ENCODE measurements at regions not wholly inside any gene's neighbourhood (a gene's known extent, or its start where the extent isn't known, plus 50 kb on each side); places are given as distances from the start of the nearest gene placed in this dataset.

- Histone ChIP-seq H3K9me1 (ENCODE audit: control insufficient read depth, insufficient read depth, low read length) (no peaks in the 10 kb centered on the region), H3K9ac (ENCODE audit: insufficient read depth in 1 of 2, low read depth in 2 of 2, low read length in 2 of 2) (no peak overlapping the region), H2AFZ (ENCODE audit: low read depth, low read length) (no peak overlapping the region), H3K4me3 (no peak overlapping the region), H3K4me1 (replicated peaks in 1 of 2; ENCODE audit: control insufficient read depth in 2 of 2, insufficient read depth in 2 of 2, low read length in 2 of 2) (no peaks in the 10 kb centered on the region; a peak in 1 of 5 replicates), H3K9me3 (replicated peaks; ENCODE audit: control insufficient read depth, insufficient read depth, low read depth, low read length) (no peaks in the 10 kb centered on the region), H3K27me3 (ENCODE audit: control insufficient read depth in 2 of 2, insufficient read depth in 2 of 2, low read length in 2 of 2) (peaks cover 2 to 17% of the 10 kb centered on the region in 2 experiments; a peak in 3 of 5 replicates), H3K27ac (ENCODE audit: extremely low read depth, low read depth, low read length) (no peak overlapping the region), H3K36me3 (ENCODE audit: control insufficient read depth, insufficient read depth, low read length) (no peaks in the 10 kb centered on the region), H3K79me2 (ENCODE audit: control insufficient read depth, insufficient read depth, low read length) (no peaks in the 10 kb centered on the region), H3K4me2 (ENCODE audit: insufficient read depth, low read length) (no peak overlapping the region), H4K20me1 (replicated peaks; ENCODE audit: control insufficient read depth, insufficient read depth, low read length) (0 out of 2 replicates have a peak, but pooled peaks cover 3% of the 10 kb centered on the region)
- CTCF ChIA-PET (ENCODE audit: low intra/inter-chr PET ratio): interaction anchor here (0.7 to 2.2 kb wide), 4 partner anchors 71 to 681 kb away, joined by 3 to 8 read pairs (median 4); no protein-coding TSS in a partner anchor
- DNase-seq (ENCODE audit: extremely low read depth in 1 of 4, low spot score in 3 of 4) (peak; percentile 72 to 79 (median 78)), FAIRE-seq (peak; percentile 91), ATAC-seq (peak; percentile 95)
- intact Hi-C loops (cut with micrococcal nuclease) (loop anchor here (1.0 to 10.0 kb wide), 6 partner anchors 71 to 823 kb away; no protein-coding TSS in a partner anchor), in situ Hi-C loops (cut with MboI) (loop anchor here (10.0 kb wide), 2 partner anchors 231 to 661 kb away; no protein-coding TSS in a partner anchor)
- WGBS (ENCODE audit: insufficient coverage, low coverage, missing lambda C conversion rate): 7% methylated on average over 7 of the region's 7 CpGs
- POLR2A ChIA-PET: interaction anchor here (0.5 to 1.1 kb wide), 6 partner anchors 9 to 672 kb away, joined by 3 to 5 read pairs (median 3); no protein-coding TSS in a partner anchor
- no TSS peak for BruUV-seq (replicated peaks)
- peak; percentile 78 to 84 (median 81) for TF ChIP-seq CTCF (IDR thresholded peaks at IDR 0.05 in 2 of 3, conservative IDR thresholded peaks at IDR 0.05 in 1 of 3; ENCODE audit: insufficient read depth in 2 of 3, low read depth in 1 of 3, low read length in 3 of 3)
- no peak for TF ChIP-seq CCNT2 (IDR thresholded peaks at IDR 0.05; ENCODE audit: borderline replicate concordance, extremely low read depth, insufficient read length, low read depth, low read length)
- TF ChIP-seq RB1 (IDR thresholded peaks at IDR 0.05; ENCODE audit: low read depth): 0 out of 2 replicates have a peak, but pooled peaks have one; percentile 22
- 0 out of 2 replicates have a peak, but pooled peaks have one; percentile 50 for TF ChIP-seq ELF4 (CRISPR knock-in tag; IDR thresholded peaks at IDR 0.05)
- 0 out of 2 replicates have a peak, but pooled peaks have one; percentile 27 for TF ChIP-seq ZBTB9 (CRISPR knock-in tag; IDR thresholded peaks at IDR 0.05)
- TF ChIP-seq E4F1 (CRISPR knock-in tag; IDR thresholded peaks at IDR 0.05; ENCODE audit: borderline replicate concordance): no peak
- no peak for TF ChIP-seq GATAD2A (IDR thresholded peaks at IDR 0.05)
- peak; percentile 86 to 89 for TF ChIP-seq RAD21 (CRISPR knock-in tag; conservative IDR thresholded peaks at IDR 0.05 in 1 of 2, IDR thresholded peaks at IDR 0.05 in 1 of 2)
- TF ChIP-seq TEAD2 (tag; IDR thresholded peaks at IDR 0.05): no peak
- TF ChIP-seq POLR2B (IDR thresholded peaks at IDR 0.05; ENCODE audit: low read depth, partially characterized antibody): no peak
- TF ChIP-seq NR1H2 (CRISPR knock-in tag; IDR thresholded peaks at IDR 0.05): no peak
- TF ChIP-seq POLR2A (conservative IDR thresholded peaks at IDR 0.05): no peak
- TF ChIP-seq CTCFL (IDR thresholded peaks at IDR 0.05; ENCODE audit: borderline replicate concordance, insufficient read depth, low read depth, low read length, poor library complexity, severe bottlenecking): no peak
Observed at GRCh38 chr2:71923887-71924533, 223.7 kb downstream of the CYP26B1 start.

All from K562 (cell line).